Mucosa of rectum (tissue), 2 donors: ENCODE measurements at regions not wholly inside any gene's neighbourhood (a gene's known extent, or its start where the extent isn't known, plus 50 kb on each side); places are given as distances from the start of the nearest gene placed in this dataset.

ENCODE experiments used
- H3K27ac ChIP-seq, 2 donors: one replicate each; pipeline ENCODE4 v1.7.0; 2013; ENCODE audit warnings: inconsistent platforms in 2 of 2, low read depth in 2 of 2, low read length in 2 of 2
- H3K27me3 ChIP-seq, 2 donors: one replicate each; pipeline ENCODE4 v1.7.0; 2013; ENCODE audit warnings: low read length in 2 of 2; ENCODE audit not compliant: control insufficient read depth in 2 of 2, insufficient read depth in 2 of 2
- H3K36me3 ChIP-seq, 2 donors: one replicate each; pipeline ENCODE4 v1.7.0; 2013; ENCODE audit warnings: low read length in 2 of 2; ENCODE audit not compliant: control insufficient read depth in 2 of 2, insufficient read depth in 2 of 2
- H3K4me1 ChIP-seq, 2 donors: one replicate each; pipeline ENCODE4 v1.7.0; 2013; ENCODE audit warnings: low read length in 2 of 2, mild to moderate bottlenecking in 1 of 2; ENCODE audit not compliant: control insufficient read depth in 2 of 2, insufficient read depth in 2 of 2
- H3K4me3 ChIP-seq, 2 donors: one replicate each; pipeline ENCODE4 v1.7.0; 2013; ENCODE audit warnings: low read length in 2 of 2
- H3K9ac ChIP-seq, 2 donors: one replicate each; pipeline ENCODE4 v1.7.0; 2013; ENCODE audit warnings: low read length in 2 of 2, low read depth in 1 of 2, mild to moderate bottlenecking in 1 of 2
- H3K9me3 ChIP-seq, 2 donors: one replicate each; pipeline ENCODE4 v1.7.0; 2013; ENCODE audit warnings: low read length in 2 of 2; ENCODE audit not compliant: control insufficient read depth in 2 of 2
- donor health status: healthy.
- donor health status: Normal muscosa, but diverticular disease.

DNA sequence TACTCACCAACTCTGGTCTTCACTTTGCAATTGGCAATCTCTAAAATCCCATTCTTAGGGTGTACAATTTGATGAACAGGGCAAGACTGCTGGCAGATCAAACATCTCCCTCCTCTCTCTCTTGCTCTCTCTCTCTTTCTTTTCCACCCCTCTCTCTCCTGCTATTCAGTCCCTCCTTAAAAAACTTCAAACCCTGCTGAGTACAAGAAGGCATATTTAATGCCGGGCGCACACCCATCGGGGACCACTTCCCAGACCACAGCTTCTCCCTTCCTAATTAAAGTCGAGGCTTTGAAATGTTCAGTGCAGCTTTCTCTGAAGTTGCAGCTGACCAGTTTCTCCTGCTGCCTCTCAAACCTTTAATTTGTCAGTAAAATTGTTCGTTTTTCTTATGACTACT is 185.4 kb upstream of the CDH11 start:
- H3K27me3 ChIP-seq, result no peaks in the 10 kb centered on the region
- H3K4me1 ChIP-seq, result no peaks in the 10 kb centered on the region
- no peak overlapping the region for H3K27ac ChIP-seq
- no peaks in the 10 kb centered on the region for H3K36me3 ChIP-seq
- H3K9me3 ChIP-seq, result no peaks in the 10 kb centered on the region
- no peak overlapping the region for H3K9ac ChIP-seq
- H3K4me3 ChIP-seq, result no peak overlapping the region

GRCh38 chr16:65306722-65307121 is 184.9 kb upstream of the CDH11 start:
- H3K4me3 ChIP-seq, result no peak overlapping the region
- H3K4me1 ChIP-seq, result no peaks in the 10 kb centered on the region

DNA sequence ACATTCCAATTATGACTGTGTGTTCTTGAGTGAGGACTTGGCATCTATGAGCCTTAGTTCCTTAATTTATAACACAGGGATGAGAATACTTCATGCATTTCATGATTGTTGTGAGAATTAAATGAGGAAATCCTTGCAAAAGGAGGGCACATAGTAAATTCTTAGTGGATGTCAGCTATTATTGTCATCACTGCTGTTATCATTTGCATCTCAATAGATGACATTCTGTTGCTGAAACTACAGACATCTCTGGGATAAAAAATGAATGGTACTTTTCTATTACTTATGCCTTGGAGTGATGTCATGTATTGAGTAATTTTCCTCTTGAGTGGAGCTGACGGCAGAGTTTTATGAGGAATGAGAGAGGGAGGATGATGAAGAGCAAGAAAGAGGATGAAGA is 184.4 kb upstream of the CDH11 start:
- H3K4me3 ChIP-seq, result no peak overlapping the region
- H3K9me3 ChIP-seq, result no peaks in the 10 kb centered on the region
- no peak overlapping the region for H3K9ac ChIP-seq
- H3K27ac ChIP-seq, result no peak overlapping the region
- H3K27me3 ChIP-seq, result no peaks in the 10 kb centered on the region
- H3K36me3 ChIP-seq, result no peaks in the 10 kb centered on the region
- no peaks in the 10 kb centered on the region for H3K4me1 ChIP-seq

More at GRCh38 chr16:65306722-65307121, 184.9 kb upstream of the CDH11 start:
- no peaks in the 10 kb centered on the region for H3K27me3 ChIP-seq
- no peak overlapping the region for H3K9ac ChIP-seq
- no peak overlapping the region for H3K27ac ChIP-seq
- no peaks in the 10 kb centered on the region for H3K9me3 ChIP-seq
- no peaks in the 10 kb centered on the region for H3K36me3 ChIP-seq

GRCh38 chr16:65305266-65305959 is 183.6 kb upstream of the CDH11 start:
- no peaks in the 10 kb centered on the region for H3K36me3 ChIP-seq
- H3K27ac ChIP-seq, result no peak overlapping the region
- H3K9me3 ChIP-seq, result no peaks in the 10 kb centered on the region
- H3K4me3 ChIP-seq, result no peak overlapping the region
- H3K27me3 ChIP-seq, result no peaks in the 10 kb centered on the region
- no peak overlapping the region for H3K9ac ChIP-seq
- H3K4me1 ChIP-seq, result no peaks in the 10 kb centered on the region

- Histone ChIP-seq H3K36me3 (no peaks in the 10 kb centered on the region), H3K4me1 (no peaks in the 10 kb centered on the region), H3K4me3 (no peak overlapping the region), H3K27ac (no peak overlapping the region), H3K27me3 (no peaks in the 10 kb centered on the region), H3K9ac (no peak overlapping the region), H3K9me3 (no peaks in the 10 kb centered on the region)
Observed at GRCh38 chr16:65301029-65301428, 179.2 kb upstream of the CDH11 start.

GRCh38 chr16:65297453-65297852 is 175.6 kb upstream of the CDH11 start:
- Histone ChIP-seq H3K27me3 (no peaks in the 10 kb centered on the region), H3K4me3 (no peak overlapping the region), H3K9ac (no peak overlapping the region), H3K4me1 (no peaks in the 10 kb centered on the region), H3K36me3 (no peaks in the 10 kb centered on the region), H3K27ac (no peak overlapping the region), H3K9me3 (peaks cover 0 to 3% of the 10 kb centered on the region in 2 donors)

DNA sequence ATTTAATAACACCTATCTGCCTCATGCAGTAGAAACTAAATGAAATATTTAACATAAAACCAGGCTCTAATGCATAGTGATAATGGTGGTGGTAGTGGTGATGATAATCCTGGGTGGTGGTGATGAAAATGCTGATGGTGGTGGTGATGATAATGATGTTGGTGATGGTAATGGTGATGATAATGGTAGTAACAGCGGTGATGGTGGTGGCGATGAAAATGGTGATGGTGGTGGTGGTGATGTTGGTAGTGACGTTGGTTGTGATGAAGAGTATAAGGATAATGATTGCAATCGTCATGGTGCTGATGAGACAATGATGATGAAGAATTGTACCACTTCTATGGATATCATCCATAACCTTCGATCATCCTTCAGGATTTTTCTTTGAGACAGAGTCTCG is 173.7 kb upstream of the CDH11 start:
- Histone ChIP-seq H3K27me3 (no peaks in the 10 kb centered on the region), H3K4me1 (no peaks in the 10 kb centered on the region), H3K4me3 (no peak overlapping the region), H3K36me3 (no peaks in the 10 kb centered on the region), H3K9ac (no peak overlapping the region), H3K9me3 (peaks cover 0 to 3% of the 10 kb centered on the region in 2 donors), H3K27ac (no peak overlapping the region)

DNA sequence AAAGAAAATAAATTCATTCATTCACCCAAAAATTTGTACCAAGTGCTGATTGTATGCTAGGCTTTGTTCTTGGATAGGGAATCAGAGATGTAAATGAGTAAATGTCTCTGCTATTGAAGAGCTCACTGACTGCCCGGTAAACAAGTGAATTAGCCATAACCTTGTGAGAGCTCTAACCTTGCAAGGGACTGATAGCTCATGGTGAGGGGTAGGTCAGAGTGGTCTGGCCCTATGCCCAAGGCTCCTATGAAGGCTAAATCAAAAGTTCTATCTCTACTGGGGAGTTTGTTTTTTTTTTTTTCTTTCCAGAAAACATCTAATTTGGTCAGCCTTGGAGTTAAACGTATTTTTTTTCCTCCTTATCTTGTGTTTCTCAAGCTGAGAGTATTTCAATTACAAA is 172.8 kb upstream of the CDH11 start:
- H3K27ac ChIP-seq, result no peak overlapping the region
- H3K4me3 ChIP-seq, result no peak overlapping the region
- no peak overlapping the region for H3K9ac ChIP-seq
- H3K36me3 ChIP-seq, result no peaks in the 10 kb centered on the region
- no peaks in the 10 kb centered on the region for H3K27me3 ChIP-seq
- H3K4me1 ChIP-seq, result no peaks in the 10 kb centered on the region
- H3K9me3 ChIP-seq, result peaks cover 0 to 3% of the 10 kb centered on the region in 2 donors

DNA sequence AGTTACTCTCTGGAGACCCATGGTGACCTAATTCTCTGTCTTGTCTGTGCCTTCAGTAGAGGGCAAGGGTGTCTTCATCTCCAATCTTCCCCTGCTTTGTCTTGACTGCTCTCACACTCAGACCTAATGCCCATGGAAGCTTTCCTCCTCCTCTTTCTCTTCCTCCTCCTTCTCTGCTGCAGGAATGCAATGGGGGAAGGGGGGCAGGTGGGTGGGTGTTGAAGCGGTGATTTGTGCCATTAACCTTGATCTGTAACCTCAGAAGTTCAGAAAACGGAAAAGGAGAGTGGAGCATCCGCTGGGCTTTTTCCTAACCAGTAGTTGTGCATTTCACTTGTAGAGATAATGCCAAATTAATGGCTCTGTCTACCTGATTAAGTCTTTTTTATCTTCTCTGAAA is 172.3 kb upstream of the CDH11 start:
- Histone ChIP-seq H3K36me3 (no peaks in the 10 kb centered on the region), H3K9me3 (peaks cover 0 to 3% of the 10 kb centered on the region in 2 donors), H3K27ac (no peak overlapping the region), H3K27me3 (no peaks in the 10 kb centered on the region), H3K4me1 (no peaks in the 10 kb centered on the region), H3K9ac (no peak overlapping the region), H3K4me3 (no peak overlapping the region)

- H3K27me3 ChIP-seq, result no peaks in the 10 kb centered on the region
Observed at GRCh38 chr16:65289022-65289421, 167.2 kb upstream of the CDH11 start.

DNA sequence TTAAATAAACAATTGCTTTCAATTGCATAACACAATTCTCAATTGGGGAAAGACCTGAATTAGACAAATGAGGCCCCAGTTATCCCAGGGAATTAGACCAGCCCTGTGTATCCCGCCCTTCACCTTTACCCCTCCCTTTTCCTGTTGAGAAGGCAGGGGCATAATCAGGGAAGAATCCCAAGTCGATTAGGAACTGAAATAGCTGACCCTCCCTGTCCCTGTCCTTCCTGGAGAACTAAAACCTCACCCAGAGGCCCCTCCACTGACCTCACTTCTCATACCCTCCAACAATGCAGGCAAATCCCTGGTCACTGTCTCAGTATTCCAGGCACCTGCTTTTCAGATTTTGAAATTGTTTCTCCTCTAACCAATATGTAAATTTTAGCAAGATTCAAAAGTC is 165.4 kb upstream of the CDH11 start:
- Histone ChIP-seq H3K27me3 (no peaks in the 10 kb centered on the region), H3K4me3 (no peak overlapping the region), H3K4me1 (no peaks in the 10 kb centered on the region), H3K36me3 (no peaks in the 10 kb centered on the region), H3K9me3 (no peaks in the 10 kb centered on the region), H3K27ac (no peak overlapping the region), H3K9ac (no peak overlapping the region)

More at GRCh38 chr16:65289022-65289421, 167.2 kb upstream of the CDH11 start:
- no peak overlapping the region for H3K4me3 ChIP-seq
- no peaks in the 10 kb centered on the region for H3K36me3 ChIP-seq
- no peaks in the 10 kb centered on the region for H3K4me1 ChIP-seq
- no peaks in the 10 kb centered on the region for H3K9me3 ChIP-seq
- no peak overlapping the region for H3K27ac ChIP-seq
- no peak overlapping the region for H3K9ac ChIP-seq
